ENCODE measurements at regions not wholly inside any gene's neighbourhood (a gene's known extent, or its start where the extent isn't known, plus 50 kb on each side); places are given as distances from the start of the nearest gene placed in this dataset.

GRCh38 chr1:88296642-88297041 lies 387.4 kb upstream of the PKN2 start:
- peaks cover 0 to 7% of the 10 kb centered on the region in 2 donors for H3K27me3 Mint-ChIP-seq
- CTCF ChIA-PET (ENCODE audit: partially characterized antibody), result no interaction called here

GRCh38 chr1:88298506-88298905 lies 385.6 kb upstream of the PKN2 start:
- intact Hi-C loops (cut with micrococcal nuclease), result no loop called here
- Histone ChIP-seq H3K27me3 (ENCODE audit: insufficient read depth, low read length) (no peaks in the 10 kb centered on the region), H3K4me3 (ENCODE audit: low read length in 2 of 2) (no peak overlapping the region), H3K4me1 (ENCODE audit: insufficient read depth, low read length) (no peaks in the 10 kb centered on the region), H3K36me3 (ENCODE audit: insufficient read depth, low read length) (no peaks in the 10 kb centered on the region), H3K9me3 (ENCODE audit: control insufficient read depth in 1 of 2, low read length in 2 of 2) (no peaks in the 10 kb centered on the region), H3K27ac (ENCODE audit: low read depth, low read length) (no peak overlapping the region)
- Mint-ChIP-seq H3K27me3 (peaks cover 0 to 5% of the 10 kb centered on the region in 2 donors), H3K4me3 (no peak overlapping the region), H3K4me1 (no peaks in the 10 kb centered on the region), H3K27ac (no peak overlapping the region), H3K36me3 (no peaks in the 10 kb centered on the region), H3K9me3 (peaks cover 0 to 2% (median 0%) of the 10 kb centered on the region in 8 donors)
- ChIA-PET POLR2A (ENCODE audit: partially characterized antibody) (no interaction called here), CTCF (ENCODE audit: partially characterized antibody) (no interaction called here)
- DNase-seq, result no peak

More at GRCh38 chr1:88296642-88297041, 387.4 kb upstream of the PKN2 start:
- H3K4me1 ChIP-seq (ENCODE audit: insufficient read depth, low read length), result no peaks in the 10 kb centered on the region
- no peak overlapping the region for H3K4me3 ChIP-seq (ENCODE audit: low read length in 2 of 2)
- no peaks in the 10 kb centered on the region for H3K27me3 ChIP-seq (ENCODE audit: insufficient read depth, low read length)
- no peak overlapping the region for H3K27ac ChIP-seq (ENCODE audit: low read depth, low read length)
- Mint-ChIP-seq H3K9me3 (peaks cover 0 to 2% (median 0%) of the 10 kb centered on the region in 8 donors), H3K4me3 (no peak overlapping the region), H3K36me3 (no peaks in the 10 kb centered on the region), H3K4me1 (no peaks in the 10 kb centered on the region), H3K27ac (no peak overlapping the region)
- POLR2A ChIA-PET (ENCODE audit: partially characterized antibody), result no interaction called here
- intact Hi-C loops (cut with micrococcal nuclease), result no loop called here
- no peaks in the 10 kb centered on the region for H3K9me3 ChIP-seq (ENCODE audit: control insufficient read depth in 1 of 2, low read length in 2 of 2)
- DNase-seq, result no peak
- no peaks in the 10 kb centered on the region for H3K36me3 ChIP-seq (ENCODE audit: insufficient read depth, low read length)

- Histone ChIP-seq H3K9me3 (ENCODE audit: control insufficient read depth in 1 of 2, low read length in 2 of 2) (no peaks in the 10 kb centered on the region), H3K27ac (ENCODE audit: low read depth, low read length) (no peak overlapping the region), H3K27me3 (ENCODE audit: insufficient read depth, low read length) (no peaks in the 10 kb centered on the region), H3K4me1 (ENCODE audit: insufficient read depth, low read length) (no peaks in the 10 kb centered on the region), H3K36me3 (ENCODE audit: insufficient read depth, low read length) (no peaks in the 10 kb centered on the region), H3K4me3 (ENCODE audit: low read length in 2 of 2) (no peak overlapping the region)
- Mint-ChIP-seq H3K36me3 (no peaks in the 10 kb centered on the region), H3K4me1 (no peaks in the 10 kb centered on the region), H3K27ac (no peak overlapping the region), H3K9me3 (peaks cover 0 to 3% (median 0%) of the 10 kb centered on the region in 8 donors), H3K27me3 (peaks cover 0 to 2% of the 10 kb centered on the region in 2 donors), H3K4me3 (no peak overlapping the region)
- POLR2A ChIA-PET (ENCODE audit: partially characterized antibody), result no interaction called here
- CTCF ChIA-PET (ENCODE audit: partially characterized antibody), result no interaction called here
- intact Hi-C loops (cut with micrococcal nuclease), result no loop called here
- no peak for DNase-seq
Measured at GRCh38 chr1:88300752-88301263, 383.3 kb upstream of the PKN2 start.

- Histone ChIP-seq H3K36me3 (ENCODE audit: insufficient read depth, low read length) (no peaks in the 10 kb centered on the region), H3K9me3 (ENCODE audit: control insufficient read depth in 1 of 2, low read length in 2 of 2) (no peaks in the 10 kb centered on the region), H3K27me3 (ENCODE audit: insufficient read depth, low read length) (no peaks in the 10 kb centered on the region), H3K4me3 (ENCODE audit: low read length in 2 of 2) (no peak overlapping the region), H3K27ac (ENCODE audit: low read depth, low read length) (no peak overlapping the region), H3K4me1 (ENCODE audit: insufficient read depth, low read length) (no peaks in the 10 kb centered on the region)
- Mint-ChIP-seq H3K4me3 (no peak overlapping the region), H3K27ac (no peak overlapping the region), H3K27me3 (no peaks in the 10 kb centered on the region), H3K36me3 (no peaks in the 10 kb centered on the region), H3K4me1 (no peaks in the 10 kb centered on the region), H3K9me3 (peaks cover 0 to 3% (median 0%) of the 10 kb centered on the region in 8 donors)
- POLR2A ChIA-PET (ENCODE audit: partially characterized antibody), result no interaction called here
- intact Hi-C loops (cut with micrococcal nuclease), result loop anchor here (2.0 kb wide), 1 partner anchor 1010 kb away; no protein-coding TSS in a partner anchor
- no peak for DNase-seq
- CTCF ChIA-PET (ENCODE audit: partially characterized antibody), result no interaction called here
Measured at GRCh38 chr1:88302843-88303486, 381.1 kb upstream of the PKN2 start.

GRCh38 chr1:88311265-88311664 lies 372.8 kb upstream of the PKN2 start:
- Mint-ChIP-seq H3K36me3 (no peaks in the 10 kb centered on the region), H3K4me1 (no peaks in the 10 kb centered on the region), H3K27me3 (peaks cover 2 to 3% of the 10 kb centered on the region in 2 donors), H3K4me3 (no peak overlapping the region), H3K9me3 (peaks cover 0 to 4% (median 2%) of the 10 kb centered on the region in 8 donors), H3K27ac (no peak overlapping the region)
- Histone ChIP-seq H3K4me3 (ENCODE audit: low read length in 2 of 2) (no peak overlapping the region), H3K9me3 (ENCODE audit: control insufficient read depth in 1 of 2, low read length in 2 of 2) (no peaks in the 10 kb centered on the region), H3K4me1 (ENCODE audit: insufficient read depth, low read length) (no peaks in the 10 kb centered on the region), H3K27ac (ENCODE audit: low read depth, low read length) (no peak overlapping the region), H3K36me3 (ENCODE audit: insufficient read depth, low read length) (no peaks in the 10 kb centered on the region), H3K27me3 (ENCODE audit: insufficient read depth, low read length) (no peaks in the 10 kb centered on the region)
- DNase-seq, result no peak
- POLR2A ChIA-PET (ENCODE audit: partially characterized antibody), result no interaction called here
- CTCF ChIA-PET (ENCODE audit: partially characterized antibody), result no interaction called here
- intact Hi-C loops (cut with micrococcal nuclease), result no loop called here

GRCh38 chr1:88311907-88312306 lies 372.2 kb upstream of the PKN2 start:
- Histone ChIP-seq H3K9me3 (ENCODE audit: control insufficient read depth in 1 of 2, low read length in 2 of 2) (no peaks in the 10 kb centered on the region), H3K4me1 (ENCODE audit: insufficient read depth, low read length) (no peaks in the 10 kb centered on the region), H3K4me3 (ENCODE audit: low read length in 2 of 2) (no peak overlapping the region), H3K27me3 (ENCODE audit: insufficient read depth, low read length) (no peaks in the 10 kb centered on the region), H3K27ac (ENCODE audit: low read depth, low read length) (no peak overlapping the region), H3K36me3 (ENCODE audit: insufficient read depth, low read length) (no peaks in the 10 kb centered on the region)
- Mint-ChIP-seq H3K4me3 (no peak overlapping the region), H3K4me1 (no peaks in the 10 kb centered on the region), H3K9me3 (peaks cover 0 to 4% (median 2%) of the 10 kb centered on the region in 8 donors), H3K36me3 (no peaks in the 10 kb centered on the region), H3K27ac (no peak overlapping the region), H3K27me3 (peaks cover 2 to 3% of the 10 kb centered on the region in 2 donors)
- CTCF ChIA-PET (ENCODE audit: partially characterized antibody), result no interaction called here
- DNase-seq, result no peak
- POLR2A ChIA-PET (ENCODE audit: partially characterized antibody), result no interaction called here
- intact Hi-C loops (cut with micrococcal nuclease), result no loop called here

GRCh38 chr1:88317396-88317795 lies 366.7 kb upstream of the PKN2 start:
- Mint-ChIP-seq H3K27ac (no peak overlapping the region), H3K27me3 (peaks cover 0 to 2% of the 10 kb centered on the region in 2 donors), H3K36me3 (no peaks in the 10 kb centered on the region), H3K4me1 (no peaks in the 10 kb centered on the region), H3K4me3 (no peak overlapping the region), H3K9me3 (peaks cover 0 to 3% (median 0%) of the 10 kb centered on the region in 8 donors)
- no peak overlapping the region for H3K4me3 ChIP-seq (ENCODE audit: low read length in 2 of 2)
- ChIA-PET POLR2A (ENCODE audit: partially characterized antibody) (no interaction called here), CTCF (ENCODE audit: partially characterized antibody) (no interaction called here)
- H3K4me1 ChIP-seq (ENCODE audit: insufficient read depth, low read length), result no peaks in the 10 kb centered on the region
- no peaks in the 10 kb centered on the region for H3K9me3 ChIP-seq (ENCODE audit: control insufficient read depth in 1 of 2, low read length in 2 of 2)
- no peak for DNase-seq
- intact Hi-C loops (cut with micrococcal nuclease), result no loop called here
- H3K27ac ChIP-seq (ENCODE audit: low read depth, low read length), result no peak overlapping the region
- H3K36me3 ChIP-seq (ENCODE audit: insufficient read depth, low read length), result no peaks in the 10 kb centered on the region
- no peaks in the 10 kb centered on the region for H3K27me3 ChIP-seq (ENCODE audit: insufficient read depth, low read length)

All from CD4-positive, alpha-beta memory T cell (primary cell).